GM23338 (cell line): ENCODE measurements at regions not wholly inside any gene's neighbourhood (a gene's known extent, or its start where the extent isn't known, plus 50 kb on each side); places are given as distances from the start of the nearest gene placed in this dataset.

ENCODE experiments used
- ATAC-seq: fragments of 200-7000 bp; cut with Tn5 transposase; 3 replicates; pipeline ENCODE4 v1.9.1; 2020
- DNase-seq: peaks from one replicate; pipeline ENCODE4 v3.0.0-alpha.2; 2015; ENCODE audit warnings: low spot score
- H2AFZ ChIP-seq: fragments of 200-600 bp; sonication (generic); 2 replicates; pipeline ENCODE4 v1.8.0; 2016; ENCODE audit warnings: antibody characterized with exemption, mild to moderate bottlenecking, moderate library complexity
- H3F3A ChIP-seq: fragments of 200-600 bp; sonication (generic); replicated peaks from 2 replicates; pipeline ENCODE4 v1.8.0; 2017; ENCODE audit warnings: antibody characterized with exemption, mixed run types, low read depth
- H3K27ac ChIP-seq: fragments of 200-600 bp; sonication (generic); 2 replicates; pipeline ENCODE4 v1.6.1; 2016; ENCODE audit warnings: low read depth
- H3K27me3 ChIP-seq: fragments of 200-600 bp; sonication (generic); 2 replicates; pipeline ENCODE4 v1.8.0; 2016; ENCODE audit warnings: mild to moderate bottlenecking, mixed run types, moderate library complexity; ENCODE audit not compliant: insufficient read depth
- H3K36me3 ChIP-seq: fragments of 200-600 bp; sonication (generic); 2 replicates; pipeline ENCODE4 v1.8.0; 2016; ENCODE audit warnings: mild to moderate bottlenecking; ENCODE audit not compliant: insufficient read depth
- H3K4me1 ChIP-seq: fragments of 200-600 bp; sonication (generic); 2 replicates; pipeline ENCODE4 v1.8.0; 2016; ENCODE audit warnings: mild to moderate bottlenecking, moderate library complexity; ENCODE audit not compliant: insufficient read depth
- H3K4me2 ChIP-seq: fragments of 200-600 bp; sonication (generic); 2 replicates; pipeline ENCODE4 v1.7.1; 2017; ENCODE audit warnings: mixed run types
- H3K4me3 ChIP-seq: fragments of 200-600 bp; sonication (generic); 2 replicates; pipeline ENCODE4 v1.6.1; 2016; ENCODE audit warnings: mixed run types
- H3K79me2 ChIP-seq: fragments of 200-600 bp; sonication (generic); replicated peaks from 2 replicates; pipeline ENCODE4 v1.8.0; 2017; ENCODE audit warnings: mild to moderate bottlenecking; ENCODE audit not compliant: insufficient read depth
- H3K9me2 ChIP-seq: fragments of 200-600 bp; sonication (generic); 2 replicates; pipeline ENCODE4 v1.8.0; 2017; ENCODE audit not compliant: insufficient read depth
- H4K20me1 ChIP-seq: fragments of 200-600 bp; sonication (generic); replicated peaks from 2 replicates; pipeline ENCODE4 v1.8.0; 2017; ENCODE audit warnings: mild to moderate bottlenecking; ENCODE audit not compliant: insufficient read depth
- H3K27ac Mint-ChIP-seq: 2 replicates; pipeline ENCODE4 v1.8.0; 2020; ENCODE audit warnings: inconsistent platforms, mild to moderate bottlenecking, moderate library complexity, mixed read lengths
- H3K27me3 Mint-ChIP-seq: 3 replicates; pipeline ENCODE4 v1.8.0; 2022; ENCODE audit warnings: low read depth, mild to moderate bottlenecking, moderate library complexity, mixed read lengths, inconsistent platforms; ENCODE audit not compliant: insufficient read depth, poor library complexity
- H3K36me3 Mint-ChIP-seq: 3 replicates; pipeline ENCODE4 v1.8.0; 2021; ENCODE audit warnings: low read depth, mild to moderate bottlenecking, inconsistent platforms, moderate library complexity, mixed read lengths
- H3K4me1 Mint-ChIP-seq: 3 replicates; pipeline ENCODE4 v1.8.0; 2020; ENCODE audit warnings: mild to moderate bottlenecking, inconsistent platforms, mixed read lengths
- H3K4me3 Mint-ChIP-seq: 3 replicates; pipeline ENCODE4 v1.8.0; 2021; ENCODE audit warnings: moderate library complexity, mild to moderate bottlenecking, inconsistent platforms, mixed read lengths
- H3K9me3 Mint-ChIP-seq: 3 replicates; pipeline ENCODE4 v1.8.0; 2020; ENCODE audit warnings: moderate library complexity, mild to moderate bottlenecking, inconsistent platforms, mixed read lengths
- CREB1 ChIP-seq: fragments of 250-450 bp; sonication (Bioruptor Pico); IDR thresholded peaks from 2 replicates; pipeline ENCODE4 v1.5.0; 2020; ENCODE audit warnings: low read depth, mild to moderate bottlenecking, moderate library complexity
- EZH2 ChIP-seq: fragments of 200-600 bp; sonication (generic); IDR thresholded peaks from one replicate; pipeline ENCODE4 v1.8.0; 2017; ENCODE audit warnings: antibody characterized with exemption, mild to moderate bottlenecking, low read depth; ENCODE audit not compliant: unreplicated experiment
- EZH2phosphoT487 ChIP-seq: fragments of 200-600 bp; sonication (generic); IDR thresholded peaks from one replicate; pipeline ENCODE4 v1.8.1; 2018; ENCODE audit warnings: antibody characterized with exemption; ENCODE audit not compliant: unreplicated experiment
- JUNB ChIP-seq: IDR thresholded peaks from one replicate; pipeline ENCODE4 v1.6.1; 2016; ENCODE audit warnings: antibody characterized with exemption; ENCODE audit not compliant: unreplicated experiment
- NANOG ChIP-seq: IDR thresholded peaks from 2 replicates; pipeline ENCODE4 v1.6.1; 2016; ENCODE audit warnings: antibody characterized with exemption, borderline replicate concordance
- POLR2AphosphoS5 ChIP-seq: IDR thresholded peaks from 2 replicates; pipeline ENCODE4 v1.6.1; 2016; ENCODE audit warnings: antibody characterized with exemption, low read depth
- STAT1 ChIP-seq: IDR thresholded peaks from one replicate; pipeline ENCODE4 v1.6.1; 2016; ENCODE audit warnings: antibody characterized with exemption; ENCODE audit not compliant: unreplicated experiment
- ZNF114 ChIP-seq: fragments of 250-450 bp; sonication (Bioruptor Pico); IDR thresholded peaks from 2 replicates; pipeline ENCODE4 v1.5.0; 2020; ENCODE audit warnings: mild to moderate bottlenecking, moderate library complexity
- ZNF331 ChIP-seq: fragments of 250-450 bp; sonication (Bioruptor Pico); IDR thresholded peaks from 2 replicates; pipeline ENCODE4 v1.5.0; 2020; ENCODE audit warnings: low read depth, mild to moderate bottlenecking, moderate library complexity
- TF ChIP-seq, protein P1 (sequence below): IDR thresholded peaks from one replicate; pipeline ENCODE4 v1.6.1; 2018; ENCODE audit warnings: antibody characterized with exemption; ENCODE audit not compliant: unreplicated experiment
- TF ChIP-seq, protein P2 (sequence below), 2 experiments: fragments of 200-600 bp in 1 of 2; sonication (generic) in 1 of 2; conservative IDR thresholded peaks; 2 replicates each; pipeline versions ENCODE4 v1.5.1 to v1.6.1; 2016 to 2017; ENCODE audit warnings: antibody characterized with exemption in 2 of 2, low read depth in 2 of 2, mild to moderate bottlenecking in 2 of 2, moderate library complexity in 1 of 2
- TF ChIP-seq, protein P3 (sequence below): IDR thresholded peaks from 2 replicates; pipeline ENCODE4 v1.6.1; 2016; ENCODE audit warnings: antibody characterized with exemption

DNA sequence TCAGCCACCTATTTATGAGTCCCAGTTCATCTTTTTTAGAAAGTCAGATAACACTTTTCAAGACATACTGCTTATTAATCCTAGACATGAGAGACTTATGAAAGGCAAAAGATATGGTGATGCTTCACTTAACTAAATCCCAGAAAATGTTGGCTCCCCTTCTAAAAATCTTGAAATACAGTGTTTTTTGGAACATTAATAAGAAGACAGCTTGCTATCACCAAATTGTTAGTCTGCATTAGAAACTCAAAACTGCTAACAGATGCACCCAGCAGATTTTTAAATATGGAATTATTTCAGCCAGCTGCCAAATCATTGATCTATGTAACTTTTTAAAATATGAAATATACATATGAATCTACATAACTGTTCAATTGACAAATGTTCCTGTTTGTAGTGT is 108.6 kb upstream of the TIAM2 start:
- Mint-ChIP-seq H3K4me3 (no peak overlapping the region), H3K9me3 (no peaks in the 10 kb centered on the region), H3K36me3 (0 out of 3 replicates have a peak, but pooled peaks cover 5% of the 10 kb centered on the region), H3K27me3 (peaks cover 6% of the 10 kb centered on the region), H3K27ac (no peak overlapping the region), H3K4me1 (peaks cover 5% of the 10 kb centered on the region; the same call in 2 of the 3 replicates)
- Histone ChIP-seq H3K27me3 (no peaks in the 10 kb centered on the region), H3K4me3 (no peak overlapping the region), H3K4me1 (no peaks in the 10 kb centered on the region), H2AFZ (no peak overlapping the region), H4K20me1 (no peaks in the 10 kb centered on the region; the same call in 1 of the 2 replicates), H3K4me2 (no peak overlapping the region), H3K36me3 (no peaks in the 10 kb centered on the region), H3F3A (no peaks in the 10 kb centered on the region), H3K27ac (no peak overlapping the region), H3K79me2 (no peaks in the 10 kb centered on the region), H3K9me2 (peaks cover 2% of the 10 kb centered on the region; the same call in 1 of the 2 replicates)
- ATAC-seq (no peak), DNase-seq (no peak)
- TF ChIP-seq STAT1 (no peak), CREB1 (no peak), ZNF331 (CRISPR knock-in tag) (no peak), EZH2 (no peak), POLR2AphosphoS5 (no peak), NANOG (no peak), JUNB (no peak), ZNF114 (no peak), EZH2phosphoT487 (no peak)
- TF ChIP-seq, protein P1, sequence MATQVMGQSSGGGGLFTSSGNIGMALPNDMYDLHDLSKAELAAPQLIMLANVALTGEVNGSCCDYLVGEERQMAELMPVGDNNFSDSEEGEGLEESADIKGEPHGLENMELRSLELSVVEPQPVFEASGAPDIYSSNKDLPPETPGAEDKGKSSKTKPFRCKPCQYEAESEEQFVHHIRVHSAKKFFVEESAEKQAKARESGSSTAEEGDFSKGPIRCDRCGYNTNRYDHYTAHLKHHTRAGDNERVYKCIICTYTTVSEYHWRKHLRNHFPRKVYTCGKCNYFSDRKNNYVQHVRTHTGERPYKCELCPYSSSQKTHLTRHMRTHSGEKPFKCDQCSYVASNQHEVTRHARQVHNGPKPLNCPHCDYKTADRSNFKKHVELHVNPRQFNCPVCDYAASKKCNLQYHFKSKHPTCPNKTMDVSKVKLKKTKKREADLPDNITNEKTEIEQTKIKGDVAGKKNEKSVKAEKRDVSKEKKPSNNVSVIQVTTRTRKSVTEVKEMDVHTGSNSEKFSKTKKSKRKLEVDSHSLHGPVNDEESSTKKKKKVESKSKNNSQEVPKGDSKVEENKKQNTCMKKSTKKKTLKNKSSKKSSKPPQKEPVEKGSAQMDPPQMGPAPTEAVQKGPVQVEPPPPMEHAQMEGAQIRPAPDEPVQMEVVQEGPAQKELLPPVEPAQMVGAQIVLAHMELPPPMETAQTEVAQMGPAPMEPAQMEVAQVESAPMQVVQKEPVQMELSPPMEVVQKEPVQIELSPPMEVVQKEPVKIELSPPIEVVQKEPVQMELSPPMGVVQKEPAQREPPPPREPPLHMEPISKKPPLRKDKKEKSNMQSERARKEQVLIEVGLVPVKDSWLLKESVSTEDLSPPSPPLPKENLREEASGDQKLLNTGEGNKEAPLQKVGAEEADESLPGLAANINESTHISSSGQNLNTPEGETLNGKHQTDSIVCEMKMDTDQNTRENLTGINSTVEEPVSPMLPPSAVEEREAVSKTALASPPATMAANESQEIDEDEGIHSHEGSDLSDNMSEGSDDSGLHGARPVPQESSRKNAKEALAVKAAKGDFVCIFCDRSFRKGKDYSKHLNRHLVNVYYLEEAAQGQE, result no peak
- TF ChIP-seq, protein P2, sequence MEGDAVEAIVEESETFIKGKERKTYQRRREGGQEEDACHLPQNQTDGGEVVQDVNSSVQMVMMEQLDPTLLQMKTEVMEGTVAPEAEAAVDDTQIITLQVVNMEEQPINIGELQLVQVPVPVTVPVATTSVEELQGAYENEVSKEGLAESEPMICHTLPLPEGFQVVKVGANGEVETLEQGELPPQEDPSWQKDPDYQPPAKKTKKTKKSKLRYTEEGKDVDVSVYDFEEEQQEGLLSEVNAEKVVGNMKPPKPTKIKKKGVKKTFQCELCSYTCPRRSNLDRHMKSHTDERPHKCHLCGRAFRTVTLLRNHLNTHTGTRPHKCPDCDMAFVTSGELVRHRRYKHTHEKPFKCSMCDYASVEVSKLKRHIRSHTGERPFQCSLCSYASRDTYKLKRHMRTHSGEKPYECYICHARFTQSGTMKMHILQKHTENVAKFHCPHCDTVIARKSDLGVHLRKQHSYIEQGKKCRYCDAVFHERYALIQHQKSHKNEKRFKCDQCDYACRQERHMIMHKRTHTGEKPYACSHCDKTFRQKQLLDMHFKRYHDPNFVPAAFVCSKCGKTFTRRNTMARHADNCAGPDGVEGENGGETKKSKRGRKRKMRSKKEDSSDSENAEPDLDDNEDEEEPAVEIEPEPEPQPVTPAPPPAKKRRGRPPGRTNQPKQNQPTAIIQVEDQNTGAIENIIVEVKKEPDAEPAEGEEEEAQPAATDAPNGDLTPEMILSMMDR (conservative IDR thresholded peaks at IDR 0.05; ENCODE audit: low read depth in 2 of 2), result no peak
- TF ChIP-seq, protein P3, sequence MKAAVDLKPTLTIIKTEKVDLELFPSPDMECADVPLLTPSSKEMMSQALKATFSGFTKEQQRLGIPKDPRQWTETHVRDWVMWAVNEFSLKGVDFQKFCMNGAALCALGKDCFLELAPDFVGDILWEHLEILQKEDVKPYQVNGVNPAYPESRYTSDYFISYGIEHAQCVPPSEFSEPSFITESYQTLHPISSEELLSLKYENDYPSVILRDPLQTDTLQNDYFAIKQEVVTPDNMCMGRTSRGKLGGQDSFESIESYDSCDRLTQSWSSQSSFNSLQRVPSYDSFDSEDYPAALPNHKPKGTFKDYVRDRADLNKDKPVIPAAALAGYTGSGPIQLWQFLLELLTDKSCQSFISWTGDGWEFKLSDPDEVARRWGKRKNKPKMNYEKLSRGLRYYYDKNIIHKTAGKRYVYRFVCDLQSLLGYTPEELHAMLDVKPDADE, result no peak
